LNCAP (cell line): ENCODE measurements at regions not wholly inside any gene's neighbourhood (a gene's known extent, or its start where the extent isn't known, plus 50 kb on each side); places are given as distances from the start of the nearest gene placed in this dataset.
A peak's percentile ranks its signal among the peaks of the same experiment; 100 is the strongest.

ENCODE experiments used
- TF ChIP-seq, protein P1 (sequence below): fragments of 450-650 bp; IDR thresholded peaks from 2 replicates; pipeline ENCODE4 v1.5.1; 2017; ENCODE audit warnings: mild to moderate bottlenecking

DNA sequence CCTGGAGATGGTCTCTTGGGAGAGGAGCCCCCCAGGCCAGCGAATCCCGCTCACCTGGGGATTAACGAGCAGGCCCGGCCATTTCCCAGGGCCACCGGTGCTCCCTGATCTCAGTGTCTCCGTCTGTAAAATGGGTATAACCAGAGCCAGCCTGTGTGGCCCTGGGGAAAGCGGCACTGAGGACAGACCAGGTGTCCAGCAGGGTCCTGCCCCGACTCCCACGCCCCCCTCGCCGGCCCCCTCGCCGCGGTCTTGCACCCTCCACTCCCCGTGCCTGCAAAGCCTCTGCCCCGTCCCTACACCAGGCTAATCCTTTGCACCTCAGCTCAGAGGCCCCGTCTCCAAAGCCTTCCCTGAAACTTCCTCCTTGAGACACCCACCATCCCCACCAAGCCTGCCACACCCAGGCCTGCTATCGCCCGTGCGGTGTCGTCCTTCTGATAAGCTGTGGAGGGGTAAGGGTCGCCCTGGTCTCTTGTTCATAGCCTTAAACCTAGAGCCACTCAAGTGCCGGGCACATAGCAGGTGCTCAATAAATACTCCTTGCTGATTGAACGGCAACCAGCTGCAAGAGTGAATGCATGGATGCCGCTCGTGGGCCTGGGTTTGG, 259.1 kb downstream of the C16orf95 start:
- TF ChIP-seq, protein P1, sequence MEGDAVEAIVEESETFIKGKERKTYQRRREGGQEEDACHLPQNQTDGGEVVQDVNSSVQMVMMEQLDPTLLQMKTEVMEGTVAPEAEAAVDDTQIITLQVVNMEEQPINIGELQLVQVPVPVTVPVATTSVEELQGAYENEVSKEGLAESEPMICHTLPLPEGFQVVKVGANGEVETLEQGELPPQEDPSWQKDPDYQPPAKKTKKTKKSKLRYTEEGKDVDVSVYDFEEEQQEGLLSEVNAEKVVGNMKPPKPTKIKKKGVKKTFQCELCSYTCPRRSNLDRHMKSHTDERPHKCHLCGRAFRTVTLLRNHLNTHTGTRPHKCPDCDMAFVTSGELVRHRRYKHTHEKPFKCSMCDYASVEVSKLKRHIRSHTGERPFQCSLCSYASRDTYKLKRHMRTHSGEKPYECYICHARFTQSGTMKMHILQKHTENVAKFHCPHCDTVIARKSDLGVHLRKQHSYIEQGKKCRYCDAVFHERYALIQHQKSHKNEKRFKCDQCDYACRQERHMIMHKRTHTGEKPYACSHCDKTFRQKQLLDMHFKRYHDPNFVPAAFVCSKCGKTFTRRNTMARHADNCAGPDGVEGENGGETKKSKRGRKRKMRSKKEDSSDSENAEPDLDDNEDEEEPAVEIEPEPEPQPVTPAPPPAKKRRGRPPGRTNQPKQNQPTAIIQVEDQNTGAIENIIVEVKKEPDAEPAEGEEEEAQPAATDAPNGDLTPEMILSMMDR, result no peak

DNA sequence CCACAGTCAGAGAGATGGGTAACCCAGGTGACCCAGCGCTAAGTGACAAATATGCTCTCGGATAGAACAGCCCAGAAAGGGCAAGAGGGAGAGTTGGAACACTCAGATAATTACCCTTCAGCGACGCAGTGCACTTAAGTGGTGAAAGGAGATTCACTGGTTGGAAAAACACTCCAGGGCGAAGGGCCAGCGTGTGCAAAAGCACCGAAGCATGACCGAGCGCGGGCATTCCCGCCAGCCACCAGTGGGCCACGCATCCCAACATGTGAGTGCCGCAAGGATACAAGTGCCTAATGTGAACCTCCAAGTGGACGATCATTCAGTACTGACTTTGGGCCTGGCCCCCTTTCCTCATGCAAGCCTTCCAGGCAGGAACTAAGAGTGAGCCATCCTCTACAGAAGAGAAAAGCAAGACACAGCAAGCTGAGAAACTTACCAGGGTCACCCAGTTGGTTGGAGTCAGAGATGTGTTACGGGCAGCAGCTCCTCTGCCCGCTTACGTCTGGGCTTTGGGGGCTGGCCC, 258.4 kb downstream of the C16orf95 start:
- TF ChIP-seq, protein P1, result no peak

DNA sequence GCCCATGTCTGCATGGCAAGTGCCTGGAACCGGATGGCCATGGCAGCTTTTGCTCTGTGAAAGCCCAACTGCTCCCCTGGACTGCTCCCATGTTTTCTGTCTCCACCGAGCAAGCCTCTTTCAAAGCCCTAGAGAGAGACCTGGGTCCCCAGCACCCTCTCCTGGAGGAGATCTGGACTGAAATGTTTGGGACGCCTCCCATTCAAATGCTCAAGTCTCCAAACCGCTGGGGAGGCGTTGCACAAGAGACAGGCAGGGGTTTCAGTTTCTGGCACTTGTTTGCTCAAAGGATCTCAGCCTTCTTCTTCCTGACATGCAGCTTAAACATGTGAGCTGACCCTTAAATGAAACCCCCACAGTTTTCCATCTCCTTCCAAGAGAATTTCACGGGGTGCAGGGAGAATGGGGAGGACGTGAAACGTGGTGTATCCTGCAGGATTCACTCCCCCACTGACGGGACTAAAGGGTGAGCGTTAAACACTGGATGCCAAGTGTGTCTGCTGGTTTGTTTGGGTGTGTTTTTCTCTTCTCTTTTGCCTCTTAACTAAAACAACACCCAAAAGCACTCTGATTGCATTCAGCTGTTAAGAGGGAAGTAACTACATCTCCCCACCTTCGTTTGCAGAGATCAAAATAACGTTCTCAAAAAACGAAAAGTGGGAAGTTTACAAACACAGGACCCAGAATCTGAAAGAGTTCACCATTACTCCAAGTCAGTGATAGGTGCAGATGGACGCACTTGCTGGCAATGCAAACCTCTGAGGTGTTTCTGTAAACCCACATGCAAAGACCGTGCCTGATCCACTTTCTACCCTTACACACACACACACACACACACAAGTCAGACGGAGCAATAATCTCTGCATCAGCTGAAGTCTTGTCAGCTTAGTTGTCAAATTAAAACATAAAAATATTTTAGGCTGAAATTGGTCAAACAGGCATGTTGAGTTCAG, 256.9 kb downstream of the C16orf95 start:
- TF ChIP-seq, protein P1, result no peak

DNA sequence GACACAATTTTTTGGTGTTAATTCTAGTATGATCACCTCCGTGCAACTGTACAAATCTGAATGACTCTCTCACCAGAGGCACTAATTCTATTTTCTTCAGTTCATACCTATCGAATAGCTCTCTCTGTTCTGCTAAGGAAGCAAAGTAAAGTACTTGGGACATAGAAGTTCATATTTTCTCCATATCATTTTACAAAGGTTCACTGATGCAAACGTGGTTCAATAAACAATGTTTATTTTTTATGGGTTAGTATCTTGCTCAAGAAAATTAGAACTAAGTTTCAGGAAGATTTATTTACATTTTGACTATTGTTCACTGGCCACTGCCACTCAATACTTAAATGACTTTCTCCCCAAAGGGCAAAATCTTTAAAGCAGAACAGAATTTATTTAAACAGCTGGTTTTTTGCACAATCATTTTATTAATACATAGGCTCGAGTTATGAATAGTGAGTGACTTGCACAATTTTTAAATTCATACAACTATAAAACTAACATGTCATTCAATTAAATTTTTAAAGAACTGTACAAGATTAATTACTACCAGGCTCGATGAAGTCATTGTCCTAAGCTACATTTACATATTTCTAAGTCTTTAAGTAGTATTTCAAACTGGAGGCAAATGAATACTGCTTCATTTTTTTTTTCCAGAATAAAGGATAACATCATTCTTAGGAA, 255.8 kb downstream of the C16orf95 start:
- TF ChIP-seq, protein P1, result no peak

DNA sequence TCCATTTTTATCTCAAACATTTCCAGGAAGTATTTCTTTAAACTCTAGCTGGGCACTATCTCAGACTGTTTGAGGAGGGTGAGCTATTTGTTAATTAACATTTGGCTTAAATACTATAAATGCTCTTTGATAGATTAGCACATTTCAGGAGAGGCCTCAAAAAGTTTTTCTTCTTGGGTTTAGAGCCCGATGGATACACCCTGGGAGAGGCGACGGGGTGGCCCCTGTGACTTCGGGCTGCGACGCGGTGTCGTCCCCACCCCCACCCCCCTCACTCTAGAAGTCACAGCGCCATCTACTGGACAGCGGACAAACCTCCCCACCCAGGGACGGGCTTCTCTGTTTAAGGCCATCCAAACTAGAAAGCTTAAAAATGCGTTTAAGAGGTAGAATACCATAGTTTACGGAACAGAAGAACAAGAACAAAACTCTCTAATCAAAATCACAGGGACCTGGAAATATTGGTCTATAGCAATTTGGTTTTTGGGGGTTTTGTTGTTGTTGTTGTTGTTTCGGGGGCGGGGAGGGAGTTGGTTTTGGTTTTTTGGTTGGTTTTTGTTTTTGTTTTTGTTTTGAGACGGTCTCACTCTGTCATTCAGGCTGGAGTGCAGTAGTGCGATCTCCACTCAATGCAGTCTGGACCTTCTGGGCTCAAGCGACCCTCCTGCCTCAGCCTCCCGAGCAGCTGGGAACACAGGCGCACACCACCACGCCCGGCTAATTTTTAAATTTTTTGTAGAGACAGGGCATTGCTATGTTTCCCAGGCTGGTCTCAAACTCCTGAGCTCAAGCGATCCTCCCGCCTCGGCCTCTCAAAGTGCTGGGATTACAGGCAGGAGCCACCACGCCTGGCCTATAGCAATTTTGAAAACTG, 254.4 kb downstream of the C16orf95 start:
- TF ChIP-seq, protein P1, result peak; percentile 92

DNA sequence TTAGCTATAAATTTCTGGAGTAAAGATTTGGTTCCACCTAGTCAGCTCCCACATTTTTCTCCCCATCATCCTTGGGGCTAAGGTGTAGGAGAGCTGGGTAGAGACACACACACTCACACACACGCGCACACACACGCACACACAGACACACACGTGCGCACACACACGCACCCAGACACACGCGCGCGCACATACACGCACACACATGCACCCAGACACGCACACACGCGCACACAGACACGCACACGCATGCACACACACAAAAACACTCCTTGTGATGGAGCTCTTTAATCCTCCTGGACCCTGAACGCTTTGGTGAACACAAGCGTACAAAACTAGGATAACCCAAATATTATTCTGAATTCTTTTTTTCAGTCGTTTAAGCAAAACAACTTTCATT, 253.6 kb downstream of the C16orf95 start:
- TF ChIP-seq, protein P1, result no peak
